HCT116 (cell line): ENCODE measurements at regions not wholly inside any gene's neighbourhood (a gene's known extent, or its start where the extent isn't known, plus 50 kb on each side); places are given as distances from the start of the nearest gene placed in this dataset.

Experiments used
- ATAC-seq: fragments of 200-7000 bp; cut with Tn5 transposase; 2 replicates; pipeline ENCODE4 v1.9.1; 2020; ENCODE audit warnings: mild to moderate bottlenecking, moderate library complexity
- BruUV-seq: library from RNA; stranded (reverse); fragments of 400-500 nt; replicated peaks from 2 replicates; lab custom pipeline; 2021; lab: Mats Ljungman, UMichigan
- CTCF ChIA-PET: fragments of 300-600 bp; sonication (Branson Sonifier 250); formaldehyde crosslinking; loops from one replicate; lab custom pipeline; 2021; ENCODE audit warnings: antibody characterized with exemption; lab: Charles Lee
- POLR2A ChIA-PET: fragments of 300-600, 350-600 bp; sonication (Branson Sonifier 250); formaldehyde crosslinking; loops from one replicate; lab custom pipeline; 2021; ENCODE audit warnings: antibody characterized with exemption; lab: Charles Lee
- RAD21 ChIA-PET, 2 experiments: fragments of 300-600 bp; sonication (Branson Sonifier 250); formaldehyde crosslinking; loops; one replicate each; lab custom pipeline; 2023; ENCODE audit warnings: low total read pairs in 2 of 2; ENCODE audit not compliant: uncharacterized antibody in 2 of 2, unreplicated experiment in 2 of 2, low non-redundant PET in 1 of 2; lab: Charles Lee
- DNase-seq: peaks from one replicate; pipeline ENCODE4 v3.0.0-alpha.2; 2010; ENCODE audit warnings: low read depth, low spot score
- H2AFZ ChIP-seq: fragments of 200-600 bp; shearing (Covaris generic), sonication (generic); 2 replicates; pipeline ENCODE4 v1.6.1; 2017; ENCODE audit warnings: low read depth, mixed run types, mixed read lengths, antibody characterized with exemption, low read length; ENCODE audit not compliant: poor library complexity, severe bottlenecking
- H3K27ac ChIP-seq: 2 replicates; pipeline ENCODE4 v1.5.1; 2012; ENCODE audit warnings: low read depth, low read length
- H3K27me3 ChIP-seq: fragments of 200-600 bp; sonication (generic); 2 replicates; pipeline ENCODE4 v1.6.1; 2016; ENCODE audit warnings: mixed run types, low read length, mixed read lengths; ENCODE audit not compliant: insufficient read depth
- H3K36me3 ChIP-seq, 2 experiments: fragments of 200-500 bp in 1 of 2; fragments of 200-600 bp in 1 of 2; sonication (Bioruptor generic) in 1 of 2; sonication (generic) in 1 of 2; 2 replicates each; pipeline versions ENCODE4 v1.5.1 to v1.6.1; 2014 to 2016; ENCODE audit warnings: low read length in 2 of 2, inconsistent platforms in 1 of 2, mixed read lengths in 1 of 2, mixed run types in 1 of 2; ENCODE audit not compliant: insufficient read depth in 2 of 2, control insufficient read depth in 1 of 2
- H3K4me1 ChIP-seq, 2 experiments: fragments of 200-600 bp in 1 of 2; sonication (generic) in 1 of 2; 2 replicates each; pipeline versions ENCODE4 v1.5.1 to v1.6.1; 2012 to 2017; ENCODE audit warnings: low read length in 2 of 2, inconsistent platforms in 1 of 2, mild to moderate bottlenecking in 1 of 2, mixed read lengths in 1 of 2, mixed run types in 1 of 2, moderate library complexity in 1 of 2; ENCODE audit not compliant: insufficient read depth in 2 of 2, control insufficient read depth in 1 of 2
- H3K4me2 ChIP-seq: fragments of 200-600 bp; sonication (generic); 2 replicates; pipeline ENCODE4 v1.6.1; 2017; ENCODE audit warnings: mixed run types, low read length, mixed read lengths
- H3K4me3 ChIP-seq, 2 experiments: fragments of 200-600 bp in 1 of 2; sonication (generic) in 1 of 2; replicated peaks in 1 of 2; 2 replicates each; pipeline ENCODE4 v1.5.1; 2011 to 2016; ENCODE audit warnings: low read length in 2 of 2, control low read depth in 1 of 2, low read depth in 1 of 2, mild to moderate bottlenecking in 1 of 2, mixed read lengths in 1 of 2, mixed run types in 1 of 2
- H3K79me2 ChIP-seq: fragments of 200-600 bp; sonication (generic); 2 replicates; pipeline ENCODE4 v1.6.1; 2017; ENCODE audit warnings: mild to moderate bottlenecking, mixed run types, low read length, moderate library complexity, mixed read lengths; ENCODE audit not compliant: insufficient read depth
- H3K9ac ChIP-seq: fragments of 200-600 bp; sonication (generic); 2 replicates; pipeline ENCODE4 v1.6.1; 2016; ENCODE audit warnings: low read length, mixed read lengths
- H3K9me2 ChIP-seq: fragments of 200-600 bp; sonication (generic), shearing (Covaris generic); 2 replicates; pipeline ENCODE4 v1.6.1; 2017; ENCODE audit warnings: mixed run types, mild to moderate bottlenecking, moderate library complexity; ENCODE audit not compliant: insufficient read depth
- H3K9me3 ChIP-seq, 2 experiments: fragments of 200-500 bp in 1 of 2; fragments of 200-600 bp in 1 of 2; sonication (Bioruptor generic) in 1 of 2; sonication (generic) in 1 of 2; 2 replicates each; pipeline ENCODE4 v1.6.1; 2014 to 2017; ENCODE audit warnings: low read length in 2 of 2, mixed read lengths in 2 of 2, inconsistent platforms in 1 of 2, low read depth in 1 of 2, mild to moderate bottlenecking in 1 of 2, mixed run types in 1 of 2, moderate library complexity in 1 of 2; ENCODE audit not compliant: control insufficient read depth in 1 of 2, insufficient read depth in 1 of 2
- H4K20me1 ChIP-seq: fragments of 200-600 bp; sonication (generic), shearing (Covaris generic); 2 replicates; pipeline ENCODE4 v1.6.1; 2017; ENCODE audit warnings: mixed run types, mild to moderate bottlenecking, moderate library complexity; ENCODE audit not compliant: insufficient read depth
- ATF3 ChIP-seq: IDR thresholded peaks from 2 replicates; pipeline ENCODE4 v1.6.1; 2012
- CBX3 ChIP-seq: IDR thresholded peaks from 2 replicates; pipeline ENCODE4 v1.6.1; 2012; ENCODE audit warnings: low read depth
- CEBPB ChIP-seq: IDR thresholded peaks from 2 replicates; pipeline ENCODE4 v1.6.1; 2012; ENCODE audit warnings: low read depth
- CTCF ChIP-seq, 3 experiments: fragments of 200-600 bp in 1 of 3; sonication (generic) in 1 of 3; IDR thresholded peaks in 2 of 3; conservative IDR thresholded peaks in 1 of 3; 2 replicates each; pipeline ENCODE4 v1.5.1; 2012 to 2017; ENCODE audit warnings: low read depth in 2 of 3, low read length in 2 of 3, antibody characterized with exemption in 1 of 3, borderline replicate concordance in 1 of 3, control low read depth in 1 of 3, mild to moderate bottlenecking in 1 of 3, mixed read lengths in 1 of 3, mixed run types in 1 of 3, moderate library complexity in 1 of 3; ENCODE audit not compliant: insufficient read depth in 1 of 3
- EGR1 ChIP-seq: IDR thresholded peaks from 2 replicates; pipeline ENCODE4 v1.6.1; 2012; ENCODE audit warnings: low read depth
- ELF1 ChIP-seq: IDR thresholded peaks from 2 replicates; pipeline ENCODE4 v1.6.1; 2012; ENCODE audit warnings: low read depth, borderline replicate concordance
- EZH2 ChIP-seq: fragments of 200-600 bp; sonication (generic); IDR thresholded peaks from 2 replicates; pipeline ENCODE4 v1.6.1; 2017; ENCODE audit warnings: antibody characterized with exemption, mixed run types
- EZH2phosphoT487 ChIP-seq: fragments of 200-600 bp; IDR thresholded peaks from 2 replicates; pipeline ENCODE4 v1.6.1; 2018; ENCODE audit warnings: antibody characterized with exemption, borderline replicate concordance
- FOSL1 ChIP-seq: IDR thresholded peaks from 2 replicates; pipeline ENCODE4 v1.6.1; 2012; ENCODE audit warnings: low read depth
- JUND ChIP-seq: IDR thresholded peaks from 2 replicates; pipeline ENCODE4 v1.6.1; 2012
- POLR2A ChIP-seq: IDR thresholded peaks from 2 replicates; pipeline ENCODE4 v1.7.0; 2011; ENCODE audit warnings: borderline replicate concordance; ENCODE audit not compliant: insufficient read depth, insufficient read length; ENCODE audit errors: extremely low read depth
- RAD21 ChIP-seq: IDR thresholded peaks from 2 replicates; pipeline ENCODE4 v1.6.1; 2012; ENCODE audit warnings: low read depth, mild to moderate bottlenecking
- REST ChIP-seq: IDR thresholded peaks from 2 replicates; pipeline ENCODE4 v1.6.1; 2012; ENCODE audit warnings: low read depth
- SIN3A ChIP-seq: IDR thresholded peaks from 2 replicates; pipeline ENCODE4 v1.6.1; 2012; ENCODE audit warnings: low read depth
- SRF ChIP-seq: IDR thresholded peaks from 2 replicates; pipeline ENCODE4 v1.6.1; 2012; ENCODE audit warnings: low read depth
- ZNF274 ChIP-seq: fragments of 200-500 bp; sonication (Bioruptor generic); IDR thresholded peaks from 2 replicates; pipeline ENCODE4 v1.6.1; 2014; ENCODE audit warnings: mild to moderate bottlenecking, low read depth, low read length, inconsistent platforms
- intact Hi-C: fragments of 100-400 bp; cut with micrococcal nuclease; formaldehyde crosslinking; loops from 2 replicates; pipeline ENCODE4 v1.10.0; 2022

DNA sequence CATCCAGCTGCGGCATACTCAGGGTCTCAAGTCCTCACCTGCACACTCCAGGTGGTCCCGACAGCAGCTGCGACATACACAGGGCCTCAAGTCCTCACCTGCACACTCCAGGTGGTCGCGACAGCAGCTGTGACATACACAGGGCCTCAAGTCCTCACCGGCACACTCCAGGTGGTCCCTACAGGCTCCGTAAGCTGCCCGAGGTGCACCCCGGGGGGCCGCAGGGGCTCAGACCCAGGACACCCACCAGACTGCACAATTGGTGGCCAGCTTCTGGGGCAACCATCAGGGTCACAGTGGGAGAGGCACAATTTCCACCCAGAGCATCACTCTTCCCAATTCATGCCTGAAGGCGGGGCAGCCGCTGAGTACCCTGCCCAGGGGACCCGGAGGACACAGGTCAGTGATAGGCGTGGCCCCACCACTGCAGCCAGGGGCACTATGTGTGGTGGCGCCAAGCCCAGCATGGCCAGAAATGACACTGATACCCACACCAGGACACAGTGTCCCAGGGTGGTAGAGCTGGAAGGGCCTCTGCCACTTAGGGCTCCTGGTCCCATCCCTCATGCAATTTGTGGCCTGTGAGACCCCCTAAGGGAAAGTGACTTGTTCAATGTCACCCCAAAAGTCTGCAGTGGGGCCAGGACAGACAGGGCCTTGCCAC is 57.5 kb upstream of the ZNF469 start:
- no peaks in the 10 kb centered on the region for H3K36me3 ChIP-seq
- intact Hi-C loops, result no loop called here
- DNase-seq, result no peak
- H3K27me3 ChIP-seq, result no peaks in the 10 kb centered on the region
- TF ChIP-seq SRF (no peak), FOSL1 (no peak)
- H3K9me3 ChIP-seq, result peaks cover 0 to 15% of the 10 kb centered on the region in 2 experiments; a peak in 1 of 4 replicates
- no peak overlapping the region for H2AFZ ChIP-seq
- no TSS peak for BruUV-seq
- H4K20me1 ChIP-seq, result no peaks in the 10 kb centered on the region
- peaks cover 0 to 10% of the 10 kb centered on the region in 2 experiments; a peak in 1 of 4 replicates for H3K4me1 ChIP-seq
- H3K4me2 ChIP-seq, result no peak overlapping the region
- H3K4me3 ChIP-seq, result no peak overlapping the region
- ChIA-PET POLR2A (no interaction called here), RAD21 (no interaction called here), CTCF (no interaction called here)
- ATAC-seq, result no peak
- no peaks in the 10 kb centered on the region for H3K9me2 ChIP-seq
- H3K79me2 ChIP-seq, result no peaks in the 10 kb centered on the region
- no peak overlapping the region for H3K27ac ChIP-seq
- no peak overlapping the region for H3K9ac ChIP-seq

- no peaks in the 10 kb centered on the region for H3K36me3 ChIP-seq
- H3K27ac ChIP-seq, result no peak overlapping the region
- ChIA-PET RAD21 (no interaction called here), CTCF (no interaction called here), POLR2A (no interaction called here)
- no peaks in the 10 kb centered on the region for H3K27me3 ChIP-seq
- H3K9ac ChIP-seq, result no peak overlapping the region
- H2AFZ ChIP-seq, result no peak overlapping the region
- H3K4me3 ChIP-seq, result no peak overlapping the region
- ATAC-seq, result no peak
- H3K4me1 ChIP-seq, result peaks cover 0 to 12% of the 10 kb centered on the region in 2 experiments; a peak in 1 of 4 replicates
- no peak for DNase-seq
- no TSS peak for BruUV-seq
- intact Hi-C loops, result no loop called here
- H3K9me2 ChIP-seq, result no peaks in the 10 kb centered on the region
- no peak overlapping the region for H3K4me2 ChIP-seq
- no peaks in the 10 kb centered on the region for H3K79me2 ChIP-seq
- H4K20me1 ChIP-seq, result no peaks in the 10 kb centered on the region
- peaks cover 0 to 11% of the 10 kb centered on the region in 2 experiments; a peak in 1 of 4 replicates for H3K9me3 ChIP-seq
- no peak for TF ChIP-seq CTCF (IDR thresholded peaks at IDR 0.05 in 2 of 3, conservative IDR thresholded peaks at IDR 0.05 in 1 of 3; ENCODE audit: borderline replicate concordance in 1 of 3, insufficient read depth in 1 of 3, low read depth in 2 of 3, low read length in 2 of 3)
- TF ChIP-seq SRF, result no peak
- no peak for TF ChIP-seq REST
- TF ChIP-seq FOSL1, result no peak
- TF ChIP-seq CEBPB, result no peak
- TF ChIP-seq RAD21, result no peak
- no peak for TF ChIP-seq JUND
- TF ChIP-seq ELF1, result no peak
- TF ChIP-seq EZH2phosphoT487, result no peak
- TF ChIP-seq CBX3, result no peak
- no peak for TF ChIP-seq POLR2A
- TF ChIP-seq EGR1, result no peak
- TF ChIP-seq ATF3, result no peak
- TF ChIP-seq EZH2, result no peak
- no peak for TF ChIP-seq ZNF274
- TF ChIP-seq SIN3A, result no peak
These were observed 56.8 kb upstream of the ZNF469 start for GRCh38 chr16:88325976-88326375.
